ENCODE measurements at regions not wholly inside any gene's neighbourhood (a gene's known extent, or its start where the extent isn't known, plus 50 kb on each side); places are given as distances from the start of the nearest gene placed in this dataset.
"Not testable (repeated sequence)": the region's sequence is repeated elsewhere in the genome, so short reads cannot be mapped to it uniquely, and the experiment has no call there.

- no peak overlapping the region for H4K8ac ChIP-seq (ENCODE audit: low read depth, low read length)
- no peak overlapping the region for H3K9ac ChIP-seq (ENCODE audit: low read depth, low read length, poor library complexity)
- no peak overlapping the region for H2BK5ac ChIP-seq (ENCODE audit: low read length)
- no peak overlapping the region for H3K4ac ChIP-seq (ENCODE audit: low read length)
- no peaks in the 10 kb centered on the region for H3K9me3 ChIP-seq (replicated peaks in 1 of 2; ENCODE audit: control insufficient read depth in 2 of 2, insufficient read depth in 1 of 2, low read depth in 1 of 2, low read length in 2 of 2)
- H3K4me3 ChIP-seq (ENCODE audit: low read length in 2 of 2): no peak overlapping the region
- no peak for DNase-seq (ENCODE audit: low spot score)
- no peak overlapping the region for H3K4me2 ChIP-seq (ENCODE audit: insufficient read depth, low read length, poor library complexity, severe bottlenecking)
- no peaks in the 10 kb centered on the region for H3K79me1 ChIP-seq (ENCODE audit: low read depth, low read length)
- H2AFZ ChIP-seq (ENCODE audit: low read length): peak overlapping the region; percentile 56
- H2BK15ac ChIP-seq (ENCODE audit: low read length): no peak overlapping the region
- H2BK12ac ChIP-seq (ENCODE audit: low read length): no peak overlapping the region
- no peak overlapping the region for H3K14ac ChIP-seq (ENCODE audit: low read length)
- no peak overlapping the region for H3K18ac ChIP-seq (ENCODE audit: low read length)
- no peak overlapping the region for H3K27ac ChIP-seq (replicated peaks; ENCODE audit: low read length)
- no peaks in the 10 kb centered on the region for H3K4me1 ChIP-seq (ENCODE audit: control insufficient read depth in 2 of 2, insufficient read depth in 1 of 2, low read depth in 1 of 2, low read length in 2 of 2)
- H4K91ac ChIP-seq (ENCODE audit: low read depth, low read length, poor library complexity): no peak overlapping the region
- H2BK120ac ChIP-seq (ENCODE audit: low read depth, low read length): no peak overlapping the region
- no peak overlapping the region for H3K23ac ChIP-seq (ENCODE audit: low read depth, low read length, poor library complexity)
- H2AK5ac ChIP-seq (ENCODE audit: low read depth, low read length): no peak overlapping the region
- H3K27me3 ChIP-seq (ENCODE audit: control insufficient read depth in 3 of 3, insufficient read depth in 3 of 3, low read depth in 1 of 3, low read length in 3 of 3): no peaks in the 10 kb centered on the region
- H3K36me3 ChIP-seq (replicated peaks in 1 of 2; ENCODE audit: control insufficient read depth in 2 of 2, insufficient read depth in 2 of 2, low read length in 2 of 2): no peaks in the 10 kb centered on the region
- no CpG with 5 or more reads among the region's 17 CpGs for WGBS, 2 donors (ENCODE audit: extremely low coverage in 2 of 2, insufficient read length in 2 of 2, insufficient replicate concordance in 1 of 2)
Measured at GRCh38 chr18:65671621-65672415, 79.0 kb upstream of the CDH7 start.

DNA sequence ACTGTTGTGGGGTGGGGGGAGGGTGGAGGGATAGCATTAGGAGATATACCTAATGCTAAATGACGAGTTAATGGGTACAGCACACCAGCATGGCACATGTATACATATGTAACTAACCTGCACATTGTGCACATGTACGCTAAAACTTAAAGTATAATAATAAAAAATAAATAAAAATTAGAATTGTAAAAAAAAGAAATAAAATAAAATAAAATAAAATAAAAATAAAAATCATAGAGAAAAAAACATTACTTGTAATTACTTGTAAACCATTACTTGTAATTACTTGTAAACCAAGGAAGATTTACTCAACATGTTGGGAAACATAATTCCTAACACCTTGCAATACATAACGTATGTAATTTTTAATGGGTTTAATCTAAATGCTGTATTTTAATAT is 80.7 kb upstream of the CDH7 start:
- not testable (repeated sequence) for H2BK5ac ChIP-seq (ENCODE audit: low read length); H2BK15ac ChIP-seq (ENCODE audit: low read length); H3K23ac ChIP-seq (ENCODE audit: low read depth, low read length, poor library complexity); H3K9me3 ChIP-seq (replicated peaks in 1 of 2; ENCODE audit: control insufficient read depth in 2 of 2, insufficient read depth in 1 of 2, low read depth in 1 of 2, low read length in 2 of 2); H2AK5ac ChIP-seq (ENCODE audit: low read depth, low read length); H3K18ac ChIP-seq (ENCODE audit: low read length); H3K27ac ChIP-seq (replicated peaks; ENCODE audit: low read length); H2BK120ac ChIP-seq (ENCODE audit: low read depth, low read length); H3K4ac ChIP-seq (ENCODE audit: low read length); H4K8ac ChIP-seq (ENCODE audit: low read depth, low read length); H2AFZ ChIP-seq (ENCODE audit: low read length); H3K4me2 ChIP-seq (ENCODE audit: insufficient read depth, low read length, poor library complexity, severe bottlenecking); H3K36me3 ChIP-seq (replicated peaks in 1 of 2; ENCODE audit: control insufficient read depth in 2 of 2, insufficient read depth in 2 of 2, low read length in 2 of 2); H3K4me1 ChIP-seq (ENCODE audit: control insufficient read depth in 2 of 2, insufficient read depth in 1 of 2, low read depth in 1 of 2, low read length in 2 of 2); H3K4me3 ChIP-seq (ENCODE audit: low read length in 2 of 2); H3K27me3 ChIP-seq (ENCODE audit: control insufficient read depth in 3 of 3, insufficient read depth in 3 of 3, low read depth in 1 of 3, low read length in 3 of 3); H4K91ac ChIP-seq (ENCODE audit: low read depth, low read length, poor library complexity); H3K79me1 ChIP-seq (ENCODE audit: low read depth, low read length); H2BK12ac ChIP-seq (ENCODE audit: low read length); DNase-seq (ENCODE audit: low spot score); H3K14ac ChIP-seq (ENCODE audit: low read length); H3K9ac ChIP-seq (ENCODE audit: low read depth, low read length, poor library complexity)
- no CpG with 5 or more reads among the region's 3 CpGs for WGBS, 2 donors (ENCODE audit: extremely low coverage in 2 of 2, insufficient read length in 2 of 2, insufficient replicate concordance in 1 of 2)

DNA sequence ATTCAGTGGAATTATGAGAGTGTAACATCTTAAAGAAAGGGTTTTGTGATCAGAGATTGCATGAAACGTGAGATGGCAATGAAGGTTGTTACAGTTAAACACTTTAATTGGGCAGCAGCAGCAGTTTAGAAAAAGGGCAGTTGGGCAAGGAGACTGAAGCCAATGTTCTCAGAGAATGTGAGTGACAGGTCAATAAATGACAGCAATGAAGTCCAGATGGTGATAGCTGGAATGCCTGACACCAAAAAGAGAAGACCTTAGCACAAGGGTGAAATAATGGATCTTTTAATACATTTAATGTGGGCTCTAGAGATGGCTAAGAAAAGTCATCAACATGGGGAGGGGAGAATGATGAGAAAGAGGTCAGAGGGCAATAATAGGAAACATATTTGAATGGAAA is 89.4 kb upstream of the CDH7 start:
- H3K23ac ChIP-seq (ENCODE audit: low read depth, low read length, poor library complexity): no peak overlapping the region
- H3K4me2 ChIP-seq (ENCODE audit: insufficient read depth, low read length, poor library complexity, severe bottlenecking): no peak overlapping the region
- H3K18ac ChIP-seq (ENCODE audit: low read length): no peak overlapping the region
- no CpG with 5 or more reads among the region's 1 CpG for WGBS, 2 donors (ENCODE audit: extremely low coverage in 2 of 2, insufficient read length in 2 of 2, insufficient replicate concordance in 1 of 2)
- H3K79me1 ChIP-seq (ENCODE audit: low read depth, low read length): no peaks in the 10 kb centered on the region
- H2AFZ ChIP-seq (ENCODE audit: low read length): no peak overlapping the region
- no peak overlapping the region for H2BK120ac ChIP-seq (ENCODE audit: low read depth, low read length)
- no peak overlapping the region for H4K91ac ChIP-seq (ENCODE audit: low read depth, low read length, poor library complexity)
- no peaks in the 10 kb centered on the region for H3K27me3 ChIP-seq (ENCODE audit: control insufficient read depth in 3 of 3, insufficient read depth in 3 of 3, low read depth in 1 of 3, low read length in 3 of 3)
- no peaks in the 10 kb centered on the region for H3K36me3 ChIP-seq (replicated peaks in 1 of 2; ENCODE audit: control insufficient read depth in 2 of 2, insufficient read depth in 2 of 2, low read length in 2 of 2)
- no peak overlapping the region for H3K14ac ChIP-seq (ENCODE audit: low read length)
- H2BK15ac ChIP-seq (ENCODE audit: low read length): no peak overlapping the region
- H3K9ac ChIP-seq (ENCODE audit: low read depth, low read length, poor library complexity): no peak overlapping the region
- no peak overlapping the region for H2AK5ac ChIP-seq (ENCODE audit: low read depth, low read length)
- H3K4me3 ChIP-seq (ENCODE audit: low read length in 2 of 2): no peak overlapping the region
- H3K4me1 ChIP-seq (ENCODE audit: control insufficient read depth in 2 of 2, insufficient read depth in 1 of 2, low read depth in 1 of 2, low read length in 2 of 2): peaks cover 0 to 2% of the 10 kb centered on the region in 2 donors
- H3K4ac ChIP-seq (ENCODE audit: low read length): no peak overlapping the region
- H3K9me3 ChIP-seq (replicated peaks in 1 of 2; ENCODE audit: control insufficient read depth in 2 of 2, insufficient read depth in 1 of 2, low read depth in 1 of 2, low read length in 2 of 2): no peaks in the 10 kb centered on the region
- H2BK5ac ChIP-seq (ENCODE audit: low read length): no peak overlapping the region
- DNase-seq (ENCODE audit: low spot score): no peak
- no peak overlapping the region for H3K27ac ChIP-seq (replicated peaks; ENCODE audit: low read length)
- no peak overlapping the region for H4K8ac ChIP-seq (ENCODE audit: low read depth, low read length)
- H2BK12ac ChIP-seq (ENCODE audit: low read length): no peak overlapping the region

- WGBS, 2 donors (ENCODE audit: extremely low coverage in 2 of 2, insufficient read length in 2 of 2, insufficient replicate concordance in 1 of 2): no CpG with 5 or more reads among the region's 1 CpG
- Histone ChIP-seq H3K4me3 (ENCODE audit: low read length in 2 of 2) (no peak overlapping the region), H2BK5ac (ENCODE audit: low read length) (no peak overlapping the region), H4K8ac (ENCODE audit: low read depth, low read length) (no peak overlapping the region), H3K4me2 (ENCODE audit: insufficient read depth, low read length, poor library complexity, severe bottlenecking) (no peak overlapping the region), H3K18ac (ENCODE audit: low read length) (no peak overlapping the region), H2AFZ (ENCODE audit: low read length) (no peak overlapping the region), H2BK120ac (ENCODE audit: low read depth, low read length) (no peak overlapping the region), H3K27ac (replicated peaks; ENCODE audit: low read length) (no peak overlapping the region), H3K4ac (ENCODE audit: low read length) (no peak overlapping the region), H3K14ac (ENCODE audit: low read length) (no peak overlapping the region), H3K27me3 (ENCODE audit: control insufficient read depth in 3 of 3, insufficient read depth in 3 of 3, low read depth in 1 of 3, low read length in 3 of 3) (no peaks in the 10 kb centered on the region), H3K4me1 (ENCODE audit: control insufficient read depth in 2 of 2, insufficient read depth in 1 of 2, low read depth in 1 of 2, low read length in 2 of 2) (peaks cover 0 to 2% of the 10 kb centered on the region in 2 donors), H2AK5ac (ENCODE audit: low read depth, low read length) (no peak overlapping the region), H3K36me3 (replicated peaks in 1 of 2; ENCODE audit: control insufficient read depth in 2 of 2, insufficient read depth in 2 of 2, low read length in 2 of 2) (no peaks in the 10 kb centered on the region), H4K91ac (ENCODE audit: low read depth, low read length, poor library complexity) (no peak overlapping the region), H3K9me3 (replicated peaks in 1 of 2; ENCODE audit: control insufficient read depth in 2 of 2, insufficient read depth in 1 of 2, low read depth in 1 of 2, low read length in 2 of 2) (no peaks in the 10 kb centered on the region), H2BK12ac (ENCODE audit: low read length) (no peak overlapping the region), H3K9ac (ENCODE audit: low read depth, low read length, poor library complexity) (no peak overlapping the region), H3K79me1 (ENCODE audit: low read depth, low read length) (no peaks in the 10 kb centered on the region), H3K23ac (ENCODE audit: low read depth, low read length, poor library complexity) (no peak overlapping the region), H2BK15ac (ENCODE audit: low read length) (no peak overlapping the region)
- DNase-seq (ENCODE audit: low spot score): no peak
Measured at GRCh38 chr18:65659912-65660311, 90.9 kb upstream of the CDH7 start.
